Peyer's patch (tissue), 4 donors: ENCODE measurements at regions not wholly inside any gene's neighbourhood (a gene's known extent, or its start where the extent isn't known, plus 50 kb on each side); places are given as distances from the start of the nearest gene placed in this dataset.

Source experiments
- DNase-seq, 3 donors: peaks; one replicate each; pipeline ENCODE4 v3.0.0-alpha.2; 2017 to 2019
- H3K27ac ChIP-seq, 4 donors: fragments of 200-600 bp; sonication (generic); one replicate each; pipeline ENCODE4 v1.5.1; 2016 to 2019
- H3K27me3 ChIP-seq, 2 donors: fragments of 200-600 bp; sonication (generic); one replicate each; pipeline ENCODE4 v1.5.1; 2019
- H3K36me3 ChIP-seq, 3 donors: fragments of 200-600 bp; sonication (generic); one replicate each; pipeline ENCODE4 v1.5.1; 2016 to 2019
- H3K4me1 ChIP-seq, 4 donors: fragments of 200-600 bp; sonication (generic); one replicate each; pipeline ENCODE4 v1.5.1; 2016 to 2019
- H3K4me3 ChIP-seq, 4 donors: fragments of 200-600 bp; sonication (generic); 1 replicate in 3 of 4; 2 replicates in 1 of 4; pipeline ENCODE4 v1.5.1; 2016 to 2019; ENCODE audit warnings: mild to moderate bottlenecking in 1 of 4
- H3K9me3 ChIP-seq, 4 donors: fragments of 200-600 bp; sonication (generic); one replicate each; pipeline ENCODE4 v1.5.1; 2016 to 2019; ENCODE audit warnings: mild to moderate bottlenecking in 1 of 4
- POLR2A ChIP-seq, 2 donors: fragments of 450-650 bp; IDR thresholded peaks; one replicate each; pipeline ENCODE4 v1.5.1; 2017; ENCODE audit warnings: antibody characterized with exemption in 2 of 2, mild to moderate bottlenecking in 2 of 2, moderate library complexity in 2 of 2
- TF ChIP-seq, protein P1 (sequence below), 6 experiments: fragments of 450-650 bp in 4 of 6; fragments of 200-600 bp in 2 of 6; sonication (generic) in 1 of 6; IDR thresholded peaks; one replicate each; pipeline ENCODE4 v1.5.1; 2017 to 2019; ENCODE audit warnings: antibody characterized with exemption in 6 of 6, mild to moderate bottlenecking in 3 of 6, moderate library complexity in 1 of 6

DNA sequence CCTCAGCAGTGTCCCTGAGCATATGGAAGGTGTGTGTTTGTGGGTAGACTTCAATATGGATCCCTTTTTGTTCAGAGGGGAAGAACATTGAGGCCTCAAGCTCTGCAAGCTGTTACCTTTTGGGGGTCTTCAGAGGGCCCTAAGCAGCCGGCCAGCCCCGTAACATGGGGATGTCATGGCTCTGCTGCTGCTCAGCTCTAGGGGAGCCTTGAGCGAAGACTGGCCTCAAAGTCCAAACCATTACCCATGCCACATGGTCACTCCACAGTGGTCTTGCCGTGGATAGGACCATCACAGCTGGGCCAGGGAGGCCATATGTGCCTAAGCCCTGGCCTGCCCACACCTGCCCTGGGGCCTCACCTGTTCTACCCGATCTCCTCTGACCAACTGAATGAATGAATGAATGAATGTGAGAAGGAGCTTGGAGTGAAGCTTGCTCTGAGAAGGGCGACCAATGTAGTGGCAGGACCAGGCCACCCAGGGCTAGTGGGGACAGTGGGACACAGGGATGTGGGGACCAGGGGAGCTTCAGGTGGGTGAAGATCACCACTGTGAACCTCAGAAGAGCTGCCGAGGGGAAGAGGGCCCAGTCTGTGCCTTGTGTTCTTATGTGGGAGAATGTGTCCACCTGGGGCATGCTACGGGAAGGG is 754.6 kb downstream of the BRD1 start:
- no peak for DNase-seq
- no peaks in the 10 kb centered on the region for H3K36me3 ChIP-seq
- H3K27ac ChIP-seq = no peak overlapping the region
- TF ChIP-seq POLR2A (IDR thresholded peaks at IDR 0.05) = no peak
- TF ChIP-seq, protein P1, sequence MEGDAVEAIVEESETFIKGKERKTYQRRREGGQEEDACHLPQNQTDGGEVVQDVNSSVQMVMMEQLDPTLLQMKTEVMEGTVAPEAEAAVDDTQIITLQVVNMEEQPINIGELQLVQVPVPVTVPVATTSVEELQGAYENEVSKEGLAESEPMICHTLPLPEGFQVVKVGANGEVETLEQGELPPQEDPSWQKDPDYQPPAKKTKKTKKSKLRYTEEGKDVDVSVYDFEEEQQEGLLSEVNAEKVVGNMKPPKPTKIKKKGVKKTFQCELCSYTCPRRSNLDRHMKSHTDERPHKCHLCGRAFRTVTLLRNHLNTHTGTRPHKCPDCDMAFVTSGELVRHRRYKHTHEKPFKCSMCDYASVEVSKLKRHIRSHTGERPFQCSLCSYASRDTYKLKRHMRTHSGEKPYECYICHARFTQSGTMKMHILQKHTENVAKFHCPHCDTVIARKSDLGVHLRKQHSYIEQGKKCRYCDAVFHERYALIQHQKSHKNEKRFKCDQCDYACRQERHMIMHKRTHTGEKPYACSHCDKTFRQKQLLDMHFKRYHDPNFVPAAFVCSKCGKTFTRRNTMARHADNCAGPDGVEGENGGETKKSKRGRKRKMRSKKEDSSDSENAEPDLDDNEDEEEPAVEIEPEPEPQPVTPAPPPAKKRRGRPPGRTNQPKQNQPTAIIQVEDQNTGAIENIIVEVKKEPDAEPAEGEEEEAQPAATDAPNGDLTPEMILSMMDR (IDR thresholded peaks at IDR 0.05) = no peak
- no peaks in the 10 kb centered on the region for H3K9me3 ChIP-seq
- no peaks in the 10 kb centered on the region for H3K4me1 ChIP-seq
- no peak overlapping the region for H3K4me3 ChIP-seq
- no peaks in the 10 kb centered on the region for H3K27me3 ChIP-seq

DNA sequence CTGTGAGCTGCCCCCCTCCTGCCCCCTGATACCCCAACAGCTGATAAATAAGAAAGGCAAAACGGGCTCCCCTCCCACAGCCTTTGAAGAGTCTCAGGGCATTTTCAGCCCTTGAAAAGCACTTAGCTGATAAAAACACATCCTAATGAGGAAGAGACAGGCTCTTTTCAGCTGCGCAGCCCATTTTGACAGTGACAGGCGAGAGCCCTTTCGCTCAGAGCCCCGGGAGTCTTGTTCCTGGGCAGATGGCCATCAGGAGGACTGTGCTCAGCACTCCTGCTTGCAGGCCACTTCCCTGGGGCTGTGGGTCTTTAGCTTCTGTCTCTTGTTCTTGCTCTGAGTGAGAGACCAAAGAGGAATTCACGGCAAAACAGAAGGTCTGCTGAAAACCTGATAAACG is 757.2 kb downstream of the BRD1 start:
- no peak for DNase-seq
- Histone ChIP-seq H3K4me1 (no peaks in the 10 kb centered on the region), H3K4me3 (no peak overlapping the region), H3K36me3 (no peaks in the 10 kb centered on the region), H3K9me3 (no peaks in the 10 kb centered on the region), H3K27ac (no peak overlapping the region), H3K27me3 (no peaks in the 10 kb centered on the region)
- TF ChIP-seq, protein P1 (IDR thresholded peaks at IDR 0.05) = no peak
- TF ChIP-seq POLR2A (IDR thresholded peaks at IDR 0.05) = no peak

DNA sequence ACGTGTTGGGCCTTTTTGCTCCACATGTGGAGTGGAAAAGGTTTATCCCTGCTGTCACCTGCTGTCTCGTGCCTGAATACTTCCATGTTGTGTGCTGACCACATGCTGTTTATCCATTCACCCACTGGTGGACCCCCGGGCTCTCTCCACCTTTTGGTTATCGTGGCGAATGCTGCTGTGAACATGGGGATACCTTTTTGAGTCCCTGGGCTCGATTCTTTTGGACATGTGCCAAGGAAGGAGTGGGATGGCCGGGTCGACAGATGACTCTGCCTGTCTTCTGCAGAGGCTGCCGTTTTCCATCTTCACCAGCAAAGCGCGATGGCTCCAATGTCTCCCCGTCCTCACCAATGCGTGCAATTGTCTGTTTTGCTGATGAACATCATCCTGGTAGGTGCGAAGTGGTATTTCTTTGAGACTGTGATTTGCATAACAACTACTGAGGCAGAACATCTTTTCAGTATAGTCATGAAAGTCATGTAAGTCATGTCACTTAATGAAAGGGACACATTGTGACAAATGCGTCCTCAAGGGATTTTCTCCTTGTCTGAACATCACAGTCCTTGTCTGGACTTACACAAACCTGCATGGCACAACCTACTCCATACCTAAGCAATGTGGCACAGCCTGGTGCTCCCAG is 758.7 kb downstream of the BRD1 start:
- no peaks in the 10 kb centered on the region for H3K4me1 ChIP-seq
- no peaks in the 10 kb centered on the region for H3K9me3 ChIP-seq
- H3K36me3 ChIP-seq = no peaks in the 10 kb centered on the region
- TF ChIP-seq, protein P1 (IDR thresholded peaks at IDR 0.05) = no peak
- TF ChIP-seq POLR2A (IDR thresholded peaks at IDR 0.05) = no peak
- no peaks in the 10 kb centered on the region for H3K27me3 ChIP-seq
- no peak overlapping the region for H3K27ac ChIP-seq
- no peak overlapping the region for H3K4me3 ChIP-seq
- no peak for DNase-seq

DNA sequence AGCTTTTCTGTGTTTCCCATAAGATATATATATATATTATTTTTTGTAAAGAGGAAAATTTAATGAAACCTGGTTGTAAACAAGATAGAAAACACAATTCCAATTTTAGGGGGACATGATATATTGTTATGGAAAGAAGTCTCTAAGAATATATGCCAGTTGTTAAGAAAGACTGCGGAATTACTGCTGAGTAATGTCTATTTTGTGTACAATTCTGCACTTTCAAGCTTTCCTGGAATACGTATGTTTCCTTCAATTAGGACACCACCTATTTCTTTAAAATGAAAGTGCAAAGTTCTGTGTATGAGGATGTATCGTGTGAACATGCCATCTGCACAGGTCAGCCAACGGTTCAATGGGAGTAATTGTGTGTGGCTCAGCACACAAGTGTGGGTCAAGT is 760.2 kb downstream of the BRD1 start:
- Histone ChIP-seq H3K4me3 (no peak overlapping the region), H3K27ac (no peak overlapping the region), H3K9me3 (no peaks in the 10 kb centered on the region), H3K27me3 (no peaks in the 10 kb centered on the region), H3K4me1 (no peaks in the 10 kb centered on the region), H3K36me3 (no peaks in the 10 kb centered on the region)
- no peak for TF ChIP-seq POLR2A (IDR thresholded peaks at IDR 0.05)
- TF ChIP-seq, protein P1 (IDR thresholded peaks at IDR 0.05) = no peak
- no peak for DNase-seq

DNA sequence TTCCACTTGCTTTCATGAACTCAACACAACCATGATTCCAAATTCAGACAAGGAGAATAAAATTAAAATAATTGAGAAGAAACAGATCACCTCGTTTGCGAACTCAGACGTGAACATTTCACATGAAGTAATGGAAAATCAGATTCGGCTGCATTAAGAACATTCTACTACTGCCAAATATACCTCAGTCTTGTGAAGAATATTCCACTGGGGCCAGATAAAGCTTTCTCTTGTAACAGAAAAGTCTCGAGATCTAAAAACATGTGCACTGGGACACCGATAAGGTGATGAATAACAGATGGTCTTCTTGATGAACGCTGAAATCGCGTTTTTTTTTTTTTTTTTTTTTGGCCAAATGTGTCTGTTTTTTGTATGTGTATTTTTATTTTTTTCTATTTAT is 761.1 kb downstream of the BRD1 start:
- Histone ChIP-seq H3K4me1 (no peaks in the 10 kb centered on the region), H3K9me3 (no peaks in the 10 kb centered on the region), H3K4me3 (no peak overlapping the region), H3K36me3 (no peaks in the 10 kb centered on the region), H3K27ac (no peak overlapping the region), H3K27me3 (no peaks in the 10 kb centered on the region)
- TF ChIP-seq, protein P1 (IDR thresholded peaks at IDR 0.05) = no peak
- no peak for DNase-seq
